SK-N-SH treated with all-trans-retinoic acid at 6 μM for 48 hours (cell line): ENCODE measurements at regions not wholly inside any gene's neighbourhood (a gene's known extent, or its start where the extent isn't known, plus 50 kb on each side); places are given as distances from the start of the nearest gene placed in this dataset.

ENCODE experiments used
- CREB5 ChIP-seq: fragments of 250-450 bp; sonication (Bioruptor Pico); IDR thresholded peaks from 2 replicates; pipeline ENCODE4 v1.5.1; 2020; ENCODE audit warnings: low read depth, mild to moderate bottlenecking, moderate library complexity
- ESRRG ChIP-seq: fragments of 250-450 bp; sonication (Bioruptor Pico); IDR thresholded peaks from 2 replicates; pipeline ENCODE4 v1.6.1; 2021; ENCODE audit warnings: mild to moderate bottlenecking
- ISL1 ChIP-seq: fragments of 250-450 bp; sonication (Bioruptor Pico); IDR thresholded peaks from 2 replicates; pipeline ENCODE4 v2.1.2; 2022; ENCODE audit warnings: mild to moderate bottlenecking, moderate library complexity
- OSR1 ChIP-seq: fragments of 250-450 bp; sonication (Bioruptor Pico); IDR thresholded peaks from 2 replicates; pipeline ENCODE4 v1.8.0; 2022; ENCODE audit warnings: moderate library complexity, mild to moderate bottlenecking, inconsistent platforms
- PATZ1 ChIP-seq: fragments of 250-450 bp; sonication (Bioruptor Pico); IDR thresholded peaks from 2 replicates; pipeline ENCODE4 v1.8.0; 2020; ENCODE audit warnings: mild to moderate bottlenecking, moderate library complexity, borderline replicate concordance
- TCF4 ChIP-seq: fragments of 250-450 bp; sonication (Bioruptor Pico); IDR thresholded peaks from 2 replicates; pipeline ENCODE4 v1.8.0; 2021; ENCODE audit warnings: mild to moderate bottlenecking, moderate library complexity, borderline replicate concordance
- TOX ChIP-seq: fragments of 250-450 bp; sonication (Bioruptor Pico); IDR thresholded peaks from 2 replicates; pipeline ENCODE4 v1.8.0; 2021; ENCODE audit warnings: mild to moderate bottlenecking, moderate library complexity, borderline replicate concordance
- ZFP3 ChIP-seq: fragments of 250-450 bp; sonication (Bioruptor Pico); IDR thresholded peaks from 2 replicates; pipeline ENCODE4 v1.5.0; 2020; ENCODE audit warnings: mild to moderate bottlenecking, moderate library complexity

GRCh38 chr17:34817252-34818035, 143.8 kb downstream of the CCT6B start:
- TF ChIP-seq PATZ1 (no peak), OSR1 (CRISPR knock-in tag) (no peak), TCF4 (CRISPR knock-in tag) (no peak), CREB5 (CRISPR knock-in tag) (no peak), ISL1 (CRISPR knock-in tag) (no peak), TOX (CRISPR knock-in tag) (no peak), ESRRG (no peak), ZFP3 (CRISPR knock-in tag) (no peak)
